Hematopoietic multipotent progenitor cell treated with erythropoietin and hydrocortisone succinate and interleukin-3 and kit ligand, for 15 days (in vitro differentiated cells): ENCODE measurements at regions not wholly inside any gene's neighbourhood (a gene's known extent, or its start where the extent isn't known, plus 50 kb on each side); places are given as distances from the start of the nearest gene placed in this dataset.
"Not testable (repeated sequence)": the region's sequence is repeated elsewhere in the genome, so short reads cannot be mapped to it uniquely, and the experiment has no call there.

Experiments used
- DNase-seq: peaks from one replicate; pipeline ENCODE4 v3.0.0-alpha.2; 2015; ENCODE audit warnings: low spot score

- no peak for DNase-seq
These were observed 290.2 kb upstream of the CNR1 start for GRCh38 chr6:88456221-88456859.

DNA sequence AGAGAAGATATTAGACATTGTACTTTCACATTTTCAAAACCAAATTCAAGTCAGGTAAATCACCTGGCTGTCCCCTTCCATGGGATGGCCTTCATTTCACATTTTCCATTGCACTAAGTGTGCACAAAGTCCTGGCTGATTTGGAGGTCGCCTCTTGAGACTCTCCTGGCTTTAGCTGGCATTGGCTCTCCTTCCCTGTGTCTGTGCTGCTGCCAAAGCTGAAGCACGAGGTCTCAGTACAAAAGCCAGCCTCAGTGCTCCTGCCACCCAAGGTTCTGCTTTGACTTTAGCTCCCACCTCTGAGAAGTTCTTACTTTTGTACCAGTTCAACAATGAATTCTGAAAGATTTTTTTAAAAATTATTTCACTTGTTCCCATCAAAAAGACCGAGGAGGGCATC is 289.2 kb upstream of the CNR1 start:
- no peak for DNase-seq

- DNase-seq = no peak
These were observed 288.5 kb upstream of the CNR1 start for GRCh38 chr6:88454658-88455057.

DNA sequence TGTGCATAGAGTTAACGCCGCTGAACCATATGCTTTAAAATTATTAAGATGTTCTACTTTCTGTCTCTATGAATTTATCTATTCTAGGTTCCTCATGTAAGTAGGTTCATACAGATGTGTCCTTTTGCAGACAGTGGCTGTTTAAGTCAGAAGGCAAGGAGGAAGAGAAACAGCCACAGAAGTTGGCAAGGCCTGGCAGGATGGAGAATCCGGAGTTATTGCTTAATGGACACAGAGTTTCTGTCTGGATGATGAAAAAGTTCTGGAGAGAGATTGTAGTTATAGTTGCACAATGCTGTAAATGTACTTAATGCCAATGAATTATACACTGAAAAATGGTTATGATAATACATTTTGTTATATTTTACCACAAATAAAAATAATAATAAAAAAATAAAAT is 283.6 kb upstream of the CNR1 start:
- no peak for DNase-seq

GRCh38 chr6:88445188-88445965 is 279.2 kb upstream of the CNR1 start:
- no peak for DNase-seq

GRCh38 chr6:88443554-88443953 is 277.4 kb upstream of the CNR1 start:
- no peak for DNase-seq

GRCh38 chr6:88442737-88443136 is 276.6 kb upstream of the CNR1 start:
- DNase-seq = no peak

DNA sequence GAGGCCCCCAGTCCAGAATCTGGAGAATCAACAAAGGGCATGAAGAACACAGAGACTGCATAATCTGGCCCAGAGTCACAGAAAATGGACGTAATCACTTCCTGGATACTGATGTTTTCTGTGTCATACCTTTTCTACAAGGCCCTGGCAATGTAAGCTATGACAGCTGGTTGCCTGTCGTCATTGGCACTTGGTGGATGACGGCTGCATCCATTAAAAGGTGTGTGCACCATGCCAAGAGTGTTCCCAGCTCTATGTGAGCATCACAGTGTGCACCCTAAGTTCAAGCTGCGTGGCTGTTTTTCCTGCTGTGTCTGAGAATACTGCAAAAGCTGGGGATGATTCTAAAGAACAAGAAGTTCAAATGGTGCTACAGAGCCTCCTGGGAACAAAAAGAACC is 275.2 kb upstream of the CNR1 start:
- DNase-seq = no peak

GRCh38 chr6:88428068-88428467 is 261.9 kb upstream of the CNR1 start:
- no peak for DNase-seq

GRCh38 chr6:88426005-88426404 is 259.9 kb upstream of the CNR1 start:
- DNase-seq = no peak

- no peak for DNase-seq
These were observed 256.7 kb upstream of the CNR1 start for GRCh38 chr6:88422831-88423230.

GRCh38 chr6:88420967-88421488 is 254.9 kb upstream of the CNR1 start:
- not testable (repeated sequence) for DNase-seq

- not testable (repeated sequence) for DNase-seq
These were observed 253.0 kb upstream of the CNR1 start for GRCh38 chr6:88418921-88419810.

DNA sequence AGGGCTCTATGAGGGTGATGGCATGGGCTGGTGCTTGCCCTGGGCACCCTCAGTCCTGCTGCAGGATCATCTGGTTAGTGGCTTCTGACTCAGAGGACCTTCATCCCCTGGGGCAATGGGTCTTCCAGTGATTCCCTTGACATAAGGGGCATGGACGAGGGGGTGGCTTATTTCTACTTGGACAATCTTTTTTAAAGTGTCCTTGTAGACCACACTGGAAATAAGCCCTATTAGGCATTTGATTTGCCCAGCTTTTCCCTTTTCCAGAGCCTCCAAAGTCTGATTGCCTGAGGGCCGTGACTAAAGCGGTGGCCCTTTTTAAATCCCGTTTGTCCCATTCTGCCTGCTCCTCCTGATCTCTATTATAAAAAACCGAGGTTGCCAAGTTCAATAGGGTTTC is 251.2 kb upstream of the CNR1 start:
- not testable (repeated sequence) for DNase-seq

DNA sequence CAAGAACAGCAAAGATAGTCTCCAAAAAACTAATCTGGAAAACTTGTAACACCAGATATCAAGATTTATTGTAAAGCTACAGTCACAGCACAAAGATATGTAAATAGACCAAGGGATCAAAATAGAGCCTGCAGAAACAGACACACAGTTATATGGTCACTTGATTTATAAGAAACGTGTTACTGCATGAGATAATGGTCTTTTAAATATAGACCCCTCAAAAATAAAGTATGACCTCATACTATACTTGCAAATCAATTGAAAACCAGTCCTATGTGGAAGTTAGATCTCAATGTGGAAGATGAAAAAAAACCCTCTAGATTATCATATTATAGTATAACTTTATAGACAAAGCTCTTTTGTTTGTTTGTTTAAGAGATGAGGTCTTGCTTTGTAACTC is 247.3 kb upstream of the CNR1 start:
- no peak for DNase-seq

DNA sequence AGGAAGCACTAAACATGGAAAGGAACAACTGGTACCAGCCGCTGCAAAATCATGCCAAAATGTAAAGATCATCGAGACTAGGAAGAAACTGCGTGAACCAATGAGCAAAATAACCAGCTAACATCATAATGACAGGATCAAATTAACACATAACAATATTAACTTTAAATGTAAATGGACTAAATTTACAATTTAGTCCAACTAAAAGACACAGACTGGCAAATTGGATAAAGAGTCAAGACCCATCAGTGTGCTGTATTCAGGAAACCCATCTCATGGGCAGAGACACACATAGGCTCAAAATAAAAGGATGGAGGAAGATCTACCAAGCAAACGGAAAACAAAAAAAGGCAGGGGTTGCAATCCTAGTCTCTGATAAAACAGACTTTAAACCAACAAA is 242.2 kb upstream of the CNR1 start:
- DNase-seq = not testable (repeated sequence)

DNA sequence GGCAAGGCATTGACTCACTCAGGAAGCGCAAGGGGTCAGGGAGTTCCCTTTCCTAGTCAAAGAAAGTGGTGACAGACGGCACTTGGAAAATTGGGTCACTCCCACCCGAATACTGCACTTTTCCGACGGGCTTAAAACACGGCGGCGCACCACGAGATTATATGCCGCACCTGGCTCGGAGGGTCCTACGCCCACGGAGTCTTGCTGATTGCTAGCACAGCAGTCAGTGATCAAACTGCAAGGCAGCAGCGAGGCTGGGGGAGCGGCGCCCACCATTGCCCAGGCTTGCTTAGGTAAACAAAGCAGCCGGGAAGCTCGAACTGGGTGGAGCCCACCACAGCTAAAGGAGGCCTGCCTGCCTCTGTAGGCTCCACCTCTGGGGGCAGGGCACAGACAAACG is 240.5 kb upstream of the CNR1 start:
- DNase-seq = not testable (repeated sequence)

GRCh38 chr6:88403486-88403885 is 237.3 kb upstream of the CNR1 start:
- DNase-seq = no peak

DNA sequence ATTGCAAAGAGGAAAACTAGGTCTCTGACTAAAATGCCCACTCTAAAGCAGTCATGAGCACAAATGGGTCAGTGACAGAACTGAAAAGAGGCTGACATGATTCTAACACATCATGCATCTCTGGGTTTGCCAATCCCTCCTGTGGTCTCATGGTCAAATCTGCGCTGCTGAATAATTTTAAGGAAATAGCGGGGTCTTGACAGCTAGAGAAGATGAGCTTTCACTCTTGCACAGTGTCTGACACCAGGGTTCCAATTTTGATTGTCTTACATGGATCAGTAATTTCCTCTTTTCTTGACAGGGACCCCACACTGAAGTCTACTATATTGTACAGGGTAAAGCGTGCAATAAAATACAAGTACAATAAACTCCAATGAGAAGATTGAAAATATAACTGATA is 236.8 kb upstream of the CNR1 start:
- DNase-seq = no peak

DNA sequence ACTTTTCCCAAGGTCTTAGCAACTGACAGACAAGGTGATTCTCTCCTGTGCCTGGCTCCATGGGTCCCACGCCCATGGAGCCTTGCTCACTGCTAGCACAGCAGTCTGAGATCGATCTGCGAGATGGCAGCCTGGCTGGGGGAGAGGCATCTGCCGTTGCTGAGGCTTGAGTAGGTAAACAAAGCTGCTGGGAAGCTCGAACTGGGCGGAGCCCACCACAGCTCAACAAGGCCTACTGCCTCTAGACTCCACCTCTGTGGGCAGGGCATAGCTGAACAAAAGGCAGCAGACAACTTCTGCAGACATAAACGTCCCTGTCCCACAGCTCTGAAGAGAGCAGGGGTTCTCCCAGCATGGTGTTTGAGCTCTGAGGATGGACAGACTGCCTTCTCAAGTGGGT is 224.9 kb upstream of the CNR1 start:
- DNase-seq = not testable (repeated sequence)

GRCh38 chr6:88388589-88388988 is 222.4 kb upstream of the CNR1 start:
- DNase-seq = no peak

GRCh38 chr6:88386167-88386566 is 220.0 kb upstream of the CNR1 start:
- DNase-seq = no peak

DNA sequence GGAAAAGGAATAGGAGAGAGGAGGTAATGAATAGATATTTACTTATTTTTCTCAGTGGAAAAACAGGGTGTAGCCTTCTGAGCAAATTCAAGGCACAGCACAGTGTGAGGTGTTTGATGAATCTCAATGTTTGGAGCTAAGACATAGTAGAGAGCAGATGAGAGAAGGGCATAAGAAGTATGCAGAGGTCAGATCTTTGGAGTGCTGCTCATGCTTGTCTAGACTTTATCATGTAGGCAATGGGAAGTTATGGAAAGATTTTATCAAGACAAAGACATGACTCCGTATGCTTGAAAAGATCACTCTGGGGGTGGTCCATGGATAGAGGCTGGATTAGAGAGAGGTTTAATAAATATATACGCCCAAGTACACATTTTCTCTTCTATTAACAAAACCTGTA is 217.0 kb upstream of the CNR1 start:
- DNase-seq = no peak
